HG03558 (cell line): ENCODE measurements at regions not wholly inside any gene's neighbourhood (a gene's known extent, or its start where the extent isn't known, plus 50 kb on each side); places are given as distances from the start of the nearest gene placed in this dataset.

Experiments
- ATAC-seq: cut with Tn5 transposase; IDR thresholded peaks from one replicate; pipeline ENCODE4 v1.9.1; 2021; ENCODE audit warnings: moderate number of reproducible peaks; ENCODE audit not compliant: unreplicated experiment; ENCODE audit errors: extremely low read depth

DNA sequence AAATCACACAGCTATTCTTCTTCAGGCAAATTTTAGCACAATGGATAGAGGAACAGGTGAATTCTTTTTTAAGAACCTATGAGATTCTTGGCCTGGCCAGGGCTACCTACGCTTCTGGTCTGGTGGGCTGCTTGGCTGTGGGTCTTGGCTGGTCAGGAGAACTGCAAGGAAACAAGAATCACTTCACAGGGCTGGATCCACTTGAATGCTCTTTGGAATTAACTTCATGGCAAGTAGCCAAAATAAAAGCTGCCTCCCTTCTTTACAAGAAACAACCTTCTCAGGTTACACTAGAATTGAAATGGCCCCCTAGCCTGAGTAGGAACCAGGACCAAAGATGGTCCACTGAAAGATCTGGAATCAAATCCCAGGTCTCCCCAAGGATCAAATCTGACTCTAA, 519.1 kb downstream of the IQCM start:
- no peak for ATAC-seq

DNA sequence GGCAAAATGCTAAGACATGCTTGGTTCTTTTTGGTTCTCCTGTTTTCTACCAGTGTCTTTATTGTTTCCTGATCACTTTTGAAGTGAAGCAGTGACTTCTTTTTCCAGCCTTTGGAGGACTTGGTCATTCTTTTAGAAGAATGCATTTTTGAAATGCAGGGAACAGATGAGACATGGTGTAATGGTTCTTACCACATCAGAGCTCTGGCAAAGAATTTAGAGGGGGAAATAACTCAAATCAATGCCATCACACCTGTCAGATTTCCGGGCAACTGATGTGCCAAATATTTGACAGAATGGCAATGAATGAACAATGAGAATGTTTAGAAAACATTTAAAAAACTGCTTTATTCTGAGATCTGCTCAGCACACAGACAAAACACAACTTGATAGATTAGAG, 519.6 kb downstream of the IQCM start:
- no peak for ATAC-seq

DNA sequence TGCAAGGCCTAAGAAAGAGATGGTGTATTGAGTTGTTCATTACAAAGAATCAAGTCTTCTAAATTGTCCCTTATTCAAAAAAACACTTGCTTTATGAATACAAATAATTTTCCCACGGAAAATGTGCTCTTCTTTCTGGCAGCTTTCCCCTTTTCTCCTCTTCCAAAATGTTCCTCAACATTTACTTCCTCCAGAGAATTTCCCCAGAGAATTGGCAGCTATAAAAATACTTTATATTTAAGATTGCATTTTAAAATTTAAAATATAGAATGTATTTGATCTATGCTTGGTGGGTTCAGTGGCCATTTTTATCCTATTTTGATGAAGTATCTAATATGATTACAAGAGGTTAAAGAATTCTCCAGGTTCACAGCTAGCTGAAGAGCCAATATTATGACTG, 521.0 kb downstream of the IQCM start:
- no peak for ATAC-seq

GRCh38 chr4:149293046-149293649, 522.5 kb downstream of the IQCM start:
- no peak for ATAC-seq

- no peak for ATAC-seq
Observed at GRCh38 chr4:149292425-149293007, 523.1 kb downstream of the IQCM start.

- no peak for ATAC-seq
Observed at GRCh38 chr4:149291463-149291862, 524.2 kb downstream of the IQCM start.

DNA sequence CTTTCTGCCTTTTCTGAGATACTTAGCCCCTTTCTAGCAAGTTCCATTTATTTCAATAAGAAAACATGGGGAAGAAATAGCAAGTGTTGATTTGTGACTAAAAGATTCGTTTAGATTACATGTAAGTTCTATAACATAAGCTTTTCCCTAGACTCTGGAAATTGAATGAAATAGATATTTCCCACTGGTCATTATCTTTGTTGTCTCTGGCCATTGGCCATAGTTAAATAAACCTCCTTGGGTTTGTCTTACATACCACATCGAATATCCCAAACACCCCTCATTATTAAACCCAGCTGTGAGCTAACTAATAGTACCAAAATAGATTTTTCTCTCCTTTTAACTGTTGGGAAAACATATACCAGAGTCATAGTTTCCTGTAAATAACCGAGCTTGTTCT, 534.8 kb downstream of the IQCM start:
- ATAC-seq: no peak

GRCh38 chr4:149279776-149280175, 535.9 kb downstream of the IQCM start:
- ATAC-seq: no peak

GRCh38 chr4:149279331-149279730, 536.3 kb downstream of the IQCM start:
- no peak for ATAC-seq

GRCh38 chr4:149277705-149278104, 537.9 kb downstream of the IQCM start:
- ATAC-seq: no peak

DNA sequence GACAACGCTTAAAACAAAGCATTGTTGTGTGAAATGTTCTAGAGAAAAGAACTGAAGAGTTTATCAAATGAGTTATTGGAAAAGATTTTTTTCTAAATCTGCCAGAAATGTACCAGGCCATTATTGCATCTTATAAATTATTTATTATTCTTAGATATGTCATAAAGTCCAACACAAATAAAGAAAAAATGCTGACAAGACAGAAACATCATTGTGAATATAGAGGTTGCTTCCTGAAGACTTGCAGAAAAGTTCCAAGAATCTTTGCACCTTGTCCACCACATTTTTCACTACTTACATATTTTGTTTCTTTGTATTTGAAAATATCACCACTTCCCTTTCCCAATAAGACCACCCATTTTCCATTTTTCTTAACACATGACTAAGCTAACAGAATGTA, 545.8 kb downstream of the IQCM start:
- ATAC-seq: no peak

DNA sequence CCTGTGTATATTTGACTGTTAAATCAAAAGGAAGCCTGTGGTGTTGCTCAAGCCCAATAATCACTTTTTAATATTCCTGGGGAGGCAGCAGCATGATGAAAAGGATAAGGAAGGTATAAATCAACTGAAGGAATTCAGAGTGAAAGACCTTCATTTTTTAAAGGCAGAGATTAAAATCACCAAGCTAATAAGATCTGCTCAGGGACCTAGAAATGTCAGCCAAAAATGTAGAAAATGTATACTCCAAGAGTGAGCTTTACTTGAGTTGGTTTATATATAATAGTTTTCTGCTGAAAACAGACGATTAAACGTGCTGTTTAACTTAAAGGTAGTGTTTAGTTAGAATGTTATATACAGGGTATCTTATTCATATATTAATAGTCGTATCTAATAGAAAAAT, 549.3 kb downstream of the IQCM start:
- ATAC-seq: no peak

GRCh38 chr4:149265645-149266044, 550.0 kb downstream of the IQCM start:
- no peak for ATAC-seq

DNA sequence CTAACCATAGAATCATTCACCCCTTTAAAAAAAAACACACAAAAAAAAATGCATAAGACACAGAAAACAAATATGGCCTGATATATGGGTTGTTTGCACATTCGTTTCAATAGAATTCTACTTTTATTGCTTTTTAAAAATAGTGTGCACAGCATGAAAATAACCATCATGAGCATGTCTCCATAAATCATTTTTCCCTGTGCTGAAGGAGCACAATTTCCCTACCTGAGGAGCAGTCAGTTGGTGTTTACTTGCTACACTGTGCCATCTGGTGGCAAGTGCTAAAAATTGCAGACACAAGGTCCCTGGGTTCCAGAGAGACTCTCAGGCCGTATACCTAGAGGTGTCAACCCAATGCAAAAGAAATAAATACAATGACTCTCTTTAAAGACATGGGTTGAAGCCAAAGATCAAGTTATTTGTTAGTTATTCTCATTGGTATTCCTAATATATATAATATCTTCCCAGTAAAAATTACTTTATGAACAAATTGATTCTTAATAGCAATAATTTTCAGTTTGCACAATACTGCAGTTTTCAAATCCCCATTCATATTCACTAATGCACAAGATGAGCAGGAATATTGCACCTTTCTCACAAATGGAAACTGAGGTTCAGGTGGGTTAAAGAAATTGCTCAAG, 551.4 kb downstream of the IQCM start:
- peak; percentile 47 for ATAC-seq

DNA sequence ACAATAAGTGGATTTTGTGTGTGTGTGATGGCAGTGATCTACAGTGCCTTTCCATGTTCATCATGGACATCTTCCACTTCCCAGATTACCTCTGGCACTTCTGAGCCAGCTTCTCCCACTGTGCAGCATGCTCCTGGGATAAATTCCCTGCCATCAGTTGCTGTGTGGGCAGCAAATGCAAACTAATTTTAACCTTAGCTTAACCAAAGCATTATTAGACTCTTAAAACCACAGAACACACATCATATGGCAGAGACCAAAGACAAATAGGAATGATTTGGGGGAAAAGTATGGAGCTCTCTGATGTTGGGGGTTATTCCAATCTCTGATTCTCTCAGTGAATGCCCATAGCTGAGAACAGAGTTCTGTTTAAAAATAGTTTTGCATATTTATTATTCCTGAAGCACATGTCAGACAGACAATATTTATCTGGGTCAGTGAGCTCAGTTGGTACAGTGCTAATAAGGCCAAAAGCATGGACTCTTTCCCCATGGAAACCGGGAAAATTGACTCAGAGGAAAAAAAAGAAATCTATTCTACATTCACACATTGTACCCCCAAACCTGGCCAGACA, 567.4 kb downstream of the IQCM start:
- ATAC-seq: no peak

DNA sequence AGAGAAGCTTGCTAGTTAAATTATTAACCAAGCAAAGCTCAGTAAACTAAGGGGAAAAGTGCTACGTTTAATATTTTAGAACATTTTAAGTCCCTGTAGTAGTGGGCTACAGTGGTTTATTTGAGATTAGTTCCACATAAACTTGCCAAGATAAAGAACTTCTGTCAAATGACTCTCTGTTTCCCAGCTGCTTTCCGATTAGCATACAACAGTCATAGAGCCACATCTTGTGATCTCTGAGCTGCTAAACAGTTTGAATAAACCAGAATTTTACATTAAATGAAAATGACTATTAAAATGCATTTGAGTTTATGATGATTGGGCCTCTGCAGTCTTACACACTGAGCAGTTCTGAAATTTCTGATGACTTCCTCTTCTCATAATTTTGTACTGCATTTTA, 568.5 kb downstream of the IQCM start:
- ATAC-seq: no peak

DNA sequence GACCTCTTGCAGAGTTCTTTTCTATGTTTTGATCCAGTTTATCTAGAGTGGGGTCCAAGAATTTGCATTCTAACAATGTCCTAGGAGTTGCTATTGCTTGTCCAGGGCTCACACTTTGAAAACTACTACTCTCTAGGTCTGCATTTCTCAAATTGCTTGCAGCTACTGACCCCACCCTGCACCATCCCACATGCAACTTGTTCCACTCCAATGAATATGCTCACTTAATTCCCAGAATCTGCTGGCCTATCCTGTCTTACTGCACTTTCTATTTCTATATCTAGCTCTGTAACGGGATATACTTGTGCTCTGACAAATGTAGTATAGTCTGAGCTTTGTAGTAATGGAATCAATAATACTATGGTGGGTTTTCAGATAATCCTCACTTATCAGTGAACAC, 570.3 kb downstream of the IQCM start:
- no peak for ATAC-seq

- no peak for ATAC-seq
Observed at GRCh38 chr4:149238097-149238496, 577.5 kb downstream of the IQCM start.

DNA sequence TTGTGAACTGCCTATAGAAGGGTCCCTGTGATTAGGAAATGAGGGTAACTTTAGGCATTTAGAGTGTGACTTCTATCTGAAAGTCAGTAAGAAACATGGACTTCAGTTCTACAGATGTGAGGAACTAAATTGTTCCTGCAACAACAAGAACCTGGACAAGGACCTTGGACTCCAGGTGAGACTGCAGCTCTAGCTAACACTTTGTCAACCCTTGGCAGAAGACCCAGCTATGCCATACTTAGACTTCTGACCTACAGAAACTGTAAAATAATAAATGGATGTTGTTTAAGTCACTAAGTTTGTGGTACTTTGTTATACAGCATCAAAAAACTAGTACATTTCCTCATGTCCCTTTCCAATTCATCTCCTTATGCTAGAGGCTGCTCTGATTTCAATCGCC, 580.8 kb downstream of the IQCM start:
- no peak for ATAC-seq

DNA sequence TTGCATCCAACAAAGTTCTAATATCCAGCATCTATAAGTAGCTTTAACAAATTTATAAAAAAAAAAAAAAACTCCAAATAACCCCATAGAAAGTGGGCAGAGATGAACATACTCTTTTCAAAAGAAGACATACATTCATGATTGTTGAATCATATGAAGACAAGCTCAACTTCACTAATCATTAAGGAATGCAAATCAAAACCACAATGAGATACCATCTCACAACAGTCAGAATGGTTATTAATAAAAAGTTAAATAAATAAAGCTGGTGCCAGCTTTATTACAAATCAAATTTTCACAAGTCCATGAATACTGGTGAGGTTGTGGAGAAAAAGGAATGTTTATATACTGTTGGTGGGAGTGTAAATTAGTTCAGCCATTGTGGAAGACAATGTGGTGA, 592.0 kb downstream of the IQCM start:
- ATAC-seq: no peak

- ATAC-seq: no peak
Observed at GRCh38 chr4:149218672-149219071, 597.0 kb downstream of the IQCM start.

- ATAC-seq: no peak
Observed at GRCh38 chr4:149214301-149214700, 601.3 kb downstream of the IQCM start.
